A549 (cell line): ENCODE measurements at regions not wholly inside any gene's neighbourhood (a gene's known extent, or its start where the extent isn't known, plus 50 kb on each side); places are given as distances from the start of the nearest gene placed in this dataset.

Experiments used
- ATAC-seq, 2 experiments: fragments of 200-7000 bp in 1 of 2; fragments of >200 bp in 1 of 2; cut with Nextera tagmentation in 1 of 2; cut with Tn5 transposase in 1 of 2; 3 replicates each; pipeline versions ENCODE4 v1.8.0 to v1.9.1; 2018 to 2020; ENCODE audit warnings: mild to moderate bottlenecking in 1 of 2, moderate library complexity in 1 of 2
- CTCF ChIA-PET: fragments of 300-600 bp; sonication (Branson Sonifier 250); formaldehyde crosslinking; extraction: SDS; loops from one replicate; lab custom pipeline; 2021; ENCODE audit warnings: antibody characterized with exemption, inconsistent platforms; lab: Yijun Ruan, JAX
- POLR2A ChIA-PET: fragments of 350-600 bp; formaldehyde crosslinking; extraction: SDS; loops from one replicate; lab custom pipeline; 2021; ENCODE audit warnings: antibody characterized with exemption, inconsistent platforms; lab: Yijun Ruan, JAX
- DNase-seq, 2 experiments: peaks; one replicate each; pipeline versions ENCODE4 v3.0.0 to v3.0.0-alpha.2; 2011 to 2016; ENCODE audit warnings: low read depth in 1 of 2, low spot score in 1 of 2
- FAIRE-seq: peaks from 2 replicates; lab custom pipeline; 2011; peaks lifted over from hg19 to GRCh38; lab: Jason Lieb, UNC
- H3K27ac ChIP-seq, 2 experiments: fragments of >200 bp; sonication (Bioruptor Twin); formaldehyde crosslinking; 3 replicates each; pipeline ENCODE4 v1.5.1; 2016 to 2017
- H3K4me1 ChIP-seq: fragments of >200 bp; sonication (Bioruptor Twin); formaldehyde crosslinking; 3 replicates; pipeline ENCODE4 v1.6.1; 2016
- H3K4me2 ChIP-seq: fragments of >200 bp; sonication (Bioruptor Twin); formaldehyde crosslinking; 3 replicates; pipeline ENCODE4 v1.6.1; 2016
- H3K4me3 ChIP-seq: fragments of >200 bp; sonication (Bioruptor Twin); formaldehyde crosslinking; 3 replicates; pipeline ENCODE4 v1.5.1; 2016
- H3K9me3 ChIP-seq: fragments of >200 bp; sonication (Bioruptor Twin); formaldehyde crosslinking; 3 replicates; pipeline ENCODE4 v1.6.1; 2016
- BHLHE40 ChIP-seq: IDR thresholded peaks from 2 replicates; pipeline ENCODE4 v1.6.1; 2012; ENCODE audit warnings: low read depth, low read length, inconsistent platforms
- CBX2 ChIP-seq: fragments of 200-600 bp; sonication (generic); IDR thresholded peaks from 2 replicates; pipeline ENCODE4 v1.6.1; 2016; ENCODE audit warnings: low read depth, mild to moderate bottlenecking, borderline replicate concordance
- CEBPB ChIP-seq, 2 experiments: fragments of >200 bp in 1 of 2; sonication (Bioruptor Twin) in 1 of 2; formaldehyde crosslinking in 1 of 2; IDR thresholded peaks; 2 replicates each; pipeline ENCODE4 v1.6.1; 2012 to 2016
- CHD2 ChIP-seq: fragments of 150-350 bp; IDR thresholded peaks from 2 replicates; pipeline ENCODE4 v1.6.1; 2014; ENCODE audit warnings: low read length; ENCODE audit not compliant: partially characterized antibody
- EHF ChIP-seq: fragments of 250-450 bp; sonication (Bioruptor Pico); IDR thresholded peaks from 2 replicates; pipeline ENCODE4 v1.5.0; 2020; ENCODE audit warnings: mild to moderate bottlenecking
- EP300 ChIP-seq, 2 experiments: fragments of >200 bp; sonication (Bioruptor Twin); formaldehyde crosslinking; IDR thresholded peaks; 2 replicates in 1 of 2; 3 replicates in 1 of 2; pipeline ENCODE4 v1.6.1; 2016 to 2017
- ESRRA ChIP-seq: fragments of 150-350 bp; IDR thresholded peaks from 2 replicates; pipeline ENCODE4 v1.6.1; 2014; ENCODE audit warnings: mild to moderate bottlenecking, low read length, borderline replicate concordance
- FOSB ChIP-seq: fragments of 250-450 bp; sonication (Bioruptor Pico); IDR thresholded peaks from 2 replicates; pipeline ENCODE4 v1.5.0; 2020; ENCODE audit warnings: mild to moderate bottlenecking, moderate library complexity
- GATA3 ChIP-seq: IDR thresholded peaks from 2 replicates; pipeline ENCODE4 v1.6.1; 2012; ENCODE audit warnings: borderline replicate concordance
- HDAC2 ChIP-seq: fragments of 200-600 bp; sonication (generic); IDR thresholded peaks from 2 replicates; pipeline ENCODE4 v1.6.1; 2016
- HOXA7 ChIP-seq: fragments of 250-450 bp; sonication (Bioruptor Pico); IDR thresholded peaks from 2 replicates; pipeline ENCODE4 v1.5.0; 2020; ENCODE audit warnings: mild to moderate bottlenecking, moderate library complexity
- JUN ChIP-seq, 2 experiments: fragments of >200 bp; sonication (Bioruptor Twin); formaldehyde crosslinking; IDR thresholded peaks; 2 replicates in 1 of 2; 3 replicates in 1 of 2; pipeline ENCODE4 v1.6.1; 2016 to 2017
- JUNB ChIP-seq: fragments of >200 bp; sonication (Bioruptor Twin); formaldehyde crosslinking; IDR thresholded peaks from 2 replicates; pipeline ENCODE4 v1.6.1; 2016
- KDM1A ChIP-seq: fragments of 200-600 bp; sonication (generic); IDR thresholded peaks from 2 replicates; pipeline ENCODE4 v1.6.1; 2016; ENCODE audit warnings: low read depth, mild to moderate bottlenecking
- MAZ ChIP-seq: fragments of 150-350 bp; IDR thresholded peaks from 2 replicates; pipeline ENCODE4 v1.6.1; 2014; ENCODE audit warnings: antibody characterized with exemption, low read depth, low read length, borderline replicate concordance
- MYC ChIP-seq: IDR thresholded peaks from 2 replicates; pipeline ENCODE4 v1.6.1; 2012; ENCODE audit warnings: mild to moderate bottlenecking, inconsistent platforms, low read length, improper control_type of control experiment, borderline replicate concordance
- NFE2L2 ChIP-seq: fragments of 150-350 bp; conservative IDR thresholded peaks from 2 replicates; pipeline ENCODE4 v1.6.1; 2014; ENCODE audit warnings: low read length
- PHF8 ChIP-seq: fragments of 200-600 bp; sonication (generic); IDR thresholded peaks from 2 replicates; pipeline ENCODE4 v1.6.1; 2016; ENCODE audit warnings: low read depth, mild to moderate bottlenecking, antibody characterized with exemption, moderate library complexity, borderline replicate concordance
- POLR2AphosphoS2 ChIP-seq: conservative IDR thresholded peaks from 2 replicates; pipeline ENCODE4 v1.6.1; 2012; ENCODE audit warnings: low read length, improper control_type of control experiment, inconsistent platforms
- RAD21 ChIP-seq, 2 experiments: fragments of >200 bp in 1 of 2; sonication (Bioruptor Twin) in 1 of 2; formaldehyde crosslinking in 1 of 2; IDR thresholded peaks in 1 of 2; conservative IDR thresholded peaks in 1 of 2; 2 replicates in 1 of 2; 3 replicates in 1 of 2; pipeline ENCODE4 v1.6.1; 2012 to 2018; ENCODE audit warnings: inconsistent platforms in 1 of 2
- RARB ChIP-seq: fragments of 250-450 bp; sonication (Bioruptor Pico); IDR thresholded peaks from 2 replicates; pipeline ENCODE4 v1.8.0; 2021; ENCODE audit warnings: mild to moderate bottlenecking, moderate library complexity
- RFX5 ChIP-seq: fragments of 450-650 bp; IDR thresholded peaks from 2 replicates; pipeline ENCODE4 v1.7.1; 2014; ENCODE audit warnings: antibody characterized with exemption, mild to moderate bottlenecking, moderate library complexity
- RNF2 ChIP-seq: fragments of 200-600 bp; sonication (generic); IDR thresholded peaks from 2 replicates; pipeline ENCODE4 v1.6.1; 2016; ENCODE audit warnings: low read depth, mild to moderate bottlenecking, antibody characterized with exemption, moderate library complexity, borderline replicate concordance
- TFCP2L1 ChIP-seq: fragments of 250-450 bp; sonication (Bioruptor Pico); IDR thresholded peaks from 2 replicates; pipeline ENCODE4 v1.5.0; 2021; ENCODE audit warnings: mild to moderate bottlenecking
- ZC3H11A ChIP-seq: fragments of 450-650 bp; IDR thresholded peaks from 2 replicates; pipeline ENCODE4 v1.6.1; 2014; ENCODE audit warnings: antibody characterized with exemption, mild to moderate bottlenecking
- ZFP36 ChIP-seq: fragments of 450-650 bp; IDR thresholded peaks from 2 replicates; pipeline ENCODE4 v1.6.1; 2014; ENCODE audit warnings: borderline replicate concordance; ENCODE audit not compliant: partially characterized antibody
- ZNF302 ChIP-seq: fragments of 250-450 bp; sonication (Bioruptor Pico); IDR thresholded peaks from 2 replicates; pipeline ENCODE4 v1.9.0; 2021; ENCODE audit warnings: inconsistent platforms, mild to moderate bottlenecking, moderate library complexity
- WGBS: methylation state at CpG from one replicate; pipeline ENCODE4 v1.1.6; 2017; ENCODE audit errors: missing lambda C conversion rate; 5-methylcytosine and 5-hydroxymethylcytosine counted together
- TF ChIP-seq, protein P1 (sequence below): fragments of >200 bp; sonication (Bioruptor Twin); formaldehyde crosslinking; IDR thresholded peaks from 3 replicates; pipeline ENCODE4 v1.5.1; 2016
- TF ChIP-seq, protein P2 (sequence below): fragments of 250-450 bp; sonication (Bioruptor Pico); IDR thresholded peaks from 2 replicates; pipeline ENCODE4 v1.5.0; 2020; ENCODE audit warnings: low read depth, mild to moderate bottlenecking, moderate library complexity

DNA sequence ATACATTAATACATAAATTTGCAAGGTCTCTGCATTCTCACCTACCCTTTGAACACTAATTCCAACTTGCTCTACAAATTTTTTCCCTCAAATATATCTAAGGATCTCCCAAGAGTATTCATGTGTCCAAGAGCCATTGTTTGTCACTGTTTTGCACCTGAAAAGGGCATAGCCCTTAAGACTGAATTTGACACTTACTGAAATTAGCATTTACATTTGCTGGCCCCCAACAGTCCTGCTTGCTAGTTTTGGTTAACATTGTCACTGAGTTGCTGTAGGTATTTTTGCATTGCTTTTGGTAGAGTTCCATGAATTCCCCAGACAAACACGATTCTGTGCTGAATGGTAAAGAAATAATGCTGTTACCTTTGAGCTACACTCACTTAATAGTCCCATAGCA is 57.3 kb downstream of the KCNA4 start:
- no peak for FAIRE-seq
- H3K4me2 ChIP-seq: no peak overlapping the region
- H3K4me1 ChIP-seq: no peaks in the 10 kb centered on the region
- H3K4me3 ChIP-seq: no peak overlapping the region
- ChIA-PET POLR2A (no interaction called here), CTCF (no interaction called here)
- DNase-seq: no peak
- TF ChIP-seq JUN (IDR thresholded peaks at IDR 0.05): no peak
- TF ChIP-seq RARB (CRISPR knock-in tag): no peak
- TF ChIP-seq EP300 (IDR thresholded peaks at IDR 0.05): no peak
- TF ChIP-seq ZNF302: no peak
- TF ChIP-seq PHF8: no peak
- TF ChIP-seq RAD21 (conservative IDR thresholded peaks at IDR 0.05 in 1 of 2, IDR thresholded peaks at IDR 0.05 in 1 of 2): no peak
- no peak for TF ChIP-seq KDM1A
- TF ChIP-seq CBX2: no peak
- no peak for TF ChIP-seq TFCP2L1 (CRISPR knock-in tag)
- no peak for TF ChIP-seq ZFP36
- TF ChIP-seq NFE2L2: no peak
- no peak for TF ChIP-seq EHF
- TF ChIP-seq, protein P1, sequence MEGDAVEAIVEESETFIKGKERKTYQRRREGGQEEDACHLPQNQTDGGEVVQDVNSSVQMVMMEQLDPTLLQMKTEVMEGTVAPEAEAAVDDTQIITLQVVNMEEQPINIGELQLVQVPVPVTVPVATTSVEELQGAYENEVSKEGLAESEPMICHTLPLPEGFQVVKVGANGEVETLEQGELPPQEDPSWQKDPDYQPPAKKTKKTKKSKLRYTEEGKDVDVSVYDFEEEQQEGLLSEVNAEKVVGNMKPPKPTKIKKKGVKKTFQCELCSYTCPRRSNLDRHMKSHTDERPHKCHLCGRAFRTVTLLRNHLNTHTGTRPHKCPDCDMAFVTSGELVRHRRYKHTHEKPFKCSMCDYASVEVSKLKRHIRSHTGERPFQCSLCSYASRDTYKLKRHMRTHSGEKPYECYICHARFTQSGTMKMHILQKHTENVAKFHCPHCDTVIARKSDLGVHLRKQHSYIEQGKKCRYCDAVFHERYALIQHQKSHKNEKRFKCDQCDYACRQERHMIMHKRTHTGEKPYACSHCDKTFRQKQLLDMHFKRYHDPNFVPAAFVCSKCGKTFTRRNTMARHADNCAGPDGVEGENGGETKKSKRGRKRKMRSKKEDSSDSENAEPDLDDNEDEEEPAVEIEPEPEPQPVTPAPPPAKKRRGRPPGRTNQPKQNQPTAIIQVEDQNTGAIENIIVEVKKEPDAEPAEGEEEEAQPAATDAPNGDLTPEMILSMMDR: no peak
- no peak for TF ChIP-seq MYC
- TF ChIP-seq FOSB (CRISPR knock-in tag): no peak
- no peak for TF ChIP-seq BHLHE40
- TF ChIP-seq ESRRA: no peak
- no peak for TF ChIP-seq POLR2AphosphoS2
- no peak for TF ChIP-seq CEBPB (IDR thresholded peaks at IDR 0.05)
- no peak for TF ChIP-seq RFX5
- 0% methylated on average over 1 of the region's 1 CpG for WGBS
- H3K27ac ChIP-seq: no peak overlapping the region
- no peak for ATAC-seq
- no peaks in the 10 kb centered on the region for H3K9me3 ChIP-seq

DNA sequence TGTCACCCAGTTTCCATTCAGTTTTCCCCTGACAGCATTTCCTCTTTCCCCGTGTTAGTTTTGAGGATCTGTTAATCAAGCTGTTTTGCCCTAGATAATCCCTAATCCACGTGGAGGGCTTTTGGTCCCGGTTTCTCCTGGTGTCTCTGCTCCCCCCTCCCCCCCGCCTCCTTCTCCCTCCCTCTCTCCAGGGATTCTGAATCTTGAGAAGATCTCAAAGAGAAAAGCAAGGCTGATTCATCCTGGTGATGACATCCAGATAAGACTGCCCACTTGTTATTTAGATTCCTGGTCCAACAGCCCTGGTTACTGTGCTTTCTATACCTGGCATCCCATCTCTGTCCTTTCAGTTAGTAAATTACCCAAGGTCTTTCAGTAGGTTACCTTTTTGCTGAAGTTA is 59.4 kb downstream of the KCNA4 start:
- Histone ChIP-seq H3K27ac (no peak overlapping the region), H3K9me3 (no peaks in the 10 kb centered on the region), H3K4me1 (no peaks in the 10 kb centered on the region), H3K4me2 (no peak overlapping the region), H3K4me3 (no peak overlapping the region)
- CTCF ChIA-PET: interaction anchor here (1.2 kb wide), 1 partner anchor 9 kb away, joined by 3 read pairs; no protein-coding TSS in a partner anchor
- TF ChIP-seq HDAC2: no peak
- TF ChIP-seq, protein P1: no peak
- TF ChIP-seq FOSB (CRISPR knock-in tag): no peak
- TF ChIP-seq GATA3: no peak
- no peak for TF ChIP-seq ZFP36
- no peak for TF ChIP-seq HOXA7 (CRISPR knock-in tag)
- TF ChIP-seq CBX2: no peak
- no peak for TF ChIP-seq JUNB
- TF ChIP-seq RNF2: no peak
- no peak for TF ChIP-seq ZC3H11A
- no peak for TF ChIP-seq MAZ
- no peak for TF ChIP-seq RARB (CRISPR knock-in tag)
- TF ChIP-seq CHD2: no peak
- TF ChIP-seq, protein P2, sequence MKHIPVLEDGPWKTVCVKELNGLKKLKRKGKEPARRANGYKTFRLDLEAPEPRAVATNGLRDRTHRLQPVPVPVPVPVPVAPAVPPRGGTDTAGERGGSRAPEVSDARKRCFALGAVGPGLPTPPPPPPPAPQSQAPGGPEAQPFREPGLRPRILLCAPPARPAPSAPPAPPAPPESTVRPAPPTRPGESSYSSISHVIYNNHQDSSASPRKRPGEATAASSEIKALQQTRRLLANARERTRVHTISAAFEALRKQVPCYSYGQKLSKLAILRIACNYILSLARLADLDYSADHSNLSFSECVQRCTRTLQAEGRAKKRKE (CRISPR knock-in tag): no peak
- TF ChIP-seq EP300 (IDR thresholded peaks at IDR 0.05): no peak
- DNase-seq: no peak
- no peak for FAIRE-seq
- POLR2A ChIA-PET: no interaction called here
- WGBS: 1% methylated on average over 4 of the region's 4 CpGs
- no peak for ATAC-seq
